GM12875 (cell line): ENCODE measurements at regions not wholly inside any gene's neighbourhood (a gene's known extent, or its start where the extent isn't known, plus 50 kb on each side); places are given as distances from the start of the nearest gene placed in this dataset.
"Not testable (repeated sequence)": the region's sequence is repeated elsewhere in the genome, so short reads cannot be mapped to it uniquely, and the experiment has no call there.

ENCODE experiments used
- H3K4me3 ChIP-seq: one replicate; pipeline ENCODE4 v1.5.1; 2011; ENCODE audit warnings: low read depth, low read length, control low read depth
- TF ChIP-seq, protein P1 (sequence below): IDR thresholded peaks from 2 replicates; pipeline ENCODE4 v1.5.1; 2011; ENCODE audit warnings: low read depth, mild to moderate bottlenecking, control low read depth, inconsistent platforms, low read length, moderate library complexity, borderline replicate concordance; ENCODE audit not compliant: insufficient read depth

GRCh38 chr12:102344691-102345090 lies 135.7 kb downstream of the IGF1 start:
- no peak overlapping the region for H3K4me3 ChIP-seq
- TF ChIP-seq, protein P1, sequence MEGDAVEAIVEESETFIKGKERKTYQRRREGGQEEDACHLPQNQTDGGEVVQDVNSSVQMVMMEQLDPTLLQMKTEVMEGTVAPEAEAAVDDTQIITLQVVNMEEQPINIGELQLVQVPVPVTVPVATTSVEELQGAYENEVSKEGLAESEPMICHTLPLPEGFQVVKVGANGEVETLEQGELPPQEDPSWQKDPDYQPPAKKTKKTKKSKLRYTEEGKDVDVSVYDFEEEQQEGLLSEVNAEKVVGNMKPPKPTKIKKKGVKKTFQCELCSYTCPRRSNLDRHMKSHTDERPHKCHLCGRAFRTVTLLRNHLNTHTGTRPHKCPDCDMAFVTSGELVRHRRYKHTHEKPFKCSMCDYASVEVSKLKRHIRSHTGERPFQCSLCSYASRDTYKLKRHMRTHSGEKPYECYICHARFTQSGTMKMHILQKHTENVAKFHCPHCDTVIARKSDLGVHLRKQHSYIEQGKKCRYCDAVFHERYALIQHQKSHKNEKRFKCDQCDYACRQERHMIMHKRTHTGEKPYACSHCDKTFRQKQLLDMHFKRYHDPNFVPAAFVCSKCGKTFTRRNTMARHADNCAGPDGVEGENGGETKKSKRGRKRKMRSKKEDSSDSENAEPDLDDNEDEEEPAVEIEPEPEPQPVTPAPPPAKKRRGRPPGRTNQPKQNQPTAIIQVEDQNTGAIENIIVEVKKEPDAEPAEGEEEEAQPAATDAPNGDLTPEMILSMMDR: no peak

DNA sequence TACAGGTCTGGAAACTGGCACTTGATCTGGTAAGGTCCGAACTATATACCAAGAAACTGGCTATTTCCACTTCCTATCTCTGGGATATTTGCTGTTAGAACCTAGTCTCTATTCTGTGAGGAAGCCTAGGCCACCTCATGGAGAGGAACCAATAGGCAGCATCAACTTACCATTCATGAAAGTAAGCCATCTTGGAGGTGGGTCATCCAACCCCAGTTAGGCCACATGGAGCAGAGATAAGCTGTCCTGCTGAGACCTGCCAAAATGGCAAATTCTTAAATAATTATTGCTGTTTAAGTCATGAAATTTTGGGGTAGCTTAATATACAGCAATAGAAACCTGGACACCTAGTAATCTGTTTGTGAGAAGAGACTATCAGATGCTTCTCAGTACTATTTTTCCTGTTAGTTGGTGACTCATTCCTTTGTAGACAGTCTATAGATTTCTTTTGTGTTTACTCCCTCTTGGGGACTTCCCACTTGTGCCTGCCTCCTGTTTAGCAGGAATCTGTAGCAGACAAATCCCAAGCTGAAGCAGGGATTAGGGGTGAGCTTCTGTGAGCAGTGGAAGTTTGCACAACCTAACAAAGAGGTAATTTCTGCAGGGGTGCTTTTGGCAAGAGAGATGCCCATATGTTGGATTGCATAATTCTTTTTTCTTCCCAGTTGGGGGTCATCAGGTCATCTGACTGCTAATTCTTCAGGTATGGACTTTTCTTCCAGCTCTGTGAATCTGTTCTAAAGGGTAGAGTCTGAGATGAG lies 136.8 kb downstream of the IGF1 start:
- TF ChIP-seq, protein P1: no peak
- H3K4me3 ChIP-seq: no peak overlapping the region

- H3K4me3 ChIP-seq: no peak overlapping the region
- TF ChIP-seq, protein P1: no peak
Measured at GRCh38 chr12:102342281-102343006, 137.9 kb downstream of the IGF1 start.

DNA sequence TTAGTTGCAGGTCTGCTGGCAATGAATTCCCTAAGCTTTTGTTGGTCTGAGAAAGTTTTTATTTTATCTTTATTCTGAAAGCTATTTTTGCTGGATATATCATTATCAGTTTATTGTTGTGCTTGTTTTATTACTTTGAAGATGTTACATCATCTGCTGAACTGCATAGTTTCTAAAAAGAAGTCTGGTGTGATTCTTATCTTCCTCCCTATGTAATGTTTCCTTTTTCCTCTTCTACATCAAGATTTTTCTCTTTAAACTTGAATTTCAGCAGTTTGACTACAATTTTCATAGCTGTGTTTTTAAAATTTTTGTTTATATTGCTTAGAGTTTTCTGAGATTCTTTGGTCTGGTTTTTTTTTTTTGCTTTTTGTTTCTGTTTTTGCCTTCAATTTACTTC lies 137.1 kb upstream of the PMCH start:
- TF ChIP-seq, protein P1: no peak
- H3K4me3 ChIP-seq: no peak overlapping the region

- no peak overlapping the region for H3K4me3 ChIP-seq
- TF ChIP-seq, protein P1: no peak
Measured at GRCh38 chr12:102331419-102331818, 133.8 kb upstream of the PMCH start.

DNA sequence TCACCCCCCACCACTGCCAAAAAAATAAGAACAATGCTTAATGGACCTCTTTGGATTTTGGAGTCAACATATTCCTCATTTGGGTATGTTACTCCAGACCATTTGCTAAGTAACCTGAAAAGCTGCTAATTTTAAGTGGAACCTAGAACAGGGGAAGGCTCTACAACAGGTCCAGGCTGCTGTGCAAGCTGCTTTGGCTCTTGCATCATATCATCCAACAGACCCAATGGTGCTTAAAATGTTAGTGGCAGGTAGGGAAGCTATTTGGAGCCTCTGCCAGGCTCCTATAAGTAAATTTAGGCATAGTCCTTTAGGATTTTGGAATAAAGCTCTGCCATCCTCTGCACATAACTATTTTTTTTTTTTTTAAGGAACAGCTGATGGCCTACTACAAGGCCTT lies 132.2 kb upstream of the PMCH start:
- TF ChIP-seq, protein P1: no peak
- no peak overlapping the region for H3K4me3 ChIP-seq

- H3K4me3 ChIP-seq: no peak overlapping the region
- TF ChIP-seq, protein P1: no peak
Measured at GRCh38 chr12:102326982-102327381, 129.3 kb upstream of the PMCH start.

GRCh38 chr12:102325108-102325507 lies 127.5 kb upstream of the PMCH start:
- not testable (repeated sequence) for H3K4me3 ChIP-seq
